GM21576 (cell line): ENCODE measurements at regions not wholly inside any gene's neighbourhood (a gene's known extent, or its start where the extent isn't known, plus 50 kb on each side); places are given as distances from the start of the nearest gene placed in this dataset.

ENCODE experiments used
- ATAC-seq: cut with Tn5 transposase; IDR thresholded peaks from one replicate; pipeline ENCODE4 v1.9.1; 2021; ENCODE audit warnings: mild to moderate bottlenecking, moderate library complexity; ENCODE audit not compliant: unreplicated experiment

GRCh38 chr1:232110281-232111090 lies 483.9 kb downstream of the DISC1 start:
- no peak for ATAC-seq

GRCh38 chr1:232109391-232109790 lies 482.8 kb downstream of the DISC1 start:
- no peak for ATAC-seq

DNA sequence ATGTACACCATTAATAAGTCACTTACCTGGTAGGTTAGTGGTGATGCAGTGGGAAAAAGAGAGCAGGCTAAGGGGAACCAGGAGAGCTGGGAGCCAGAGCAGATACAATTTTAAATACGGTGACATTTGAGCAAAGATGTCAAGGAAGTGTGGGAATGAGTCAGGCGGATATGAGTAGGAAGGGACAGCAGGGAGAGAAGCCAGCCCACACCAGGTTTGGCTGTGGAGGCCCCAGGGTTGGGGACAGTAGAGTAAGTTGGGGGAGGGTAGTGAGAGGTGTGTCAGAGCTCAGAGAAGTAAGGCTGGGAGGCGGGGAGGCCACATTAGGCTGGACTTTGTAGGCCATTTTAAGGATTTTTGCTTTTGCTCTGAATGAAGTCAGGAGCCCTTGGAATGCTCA lies 482.0 kb downstream of the DISC1 start:
- ATAC-seq, result no peak

DNA sequence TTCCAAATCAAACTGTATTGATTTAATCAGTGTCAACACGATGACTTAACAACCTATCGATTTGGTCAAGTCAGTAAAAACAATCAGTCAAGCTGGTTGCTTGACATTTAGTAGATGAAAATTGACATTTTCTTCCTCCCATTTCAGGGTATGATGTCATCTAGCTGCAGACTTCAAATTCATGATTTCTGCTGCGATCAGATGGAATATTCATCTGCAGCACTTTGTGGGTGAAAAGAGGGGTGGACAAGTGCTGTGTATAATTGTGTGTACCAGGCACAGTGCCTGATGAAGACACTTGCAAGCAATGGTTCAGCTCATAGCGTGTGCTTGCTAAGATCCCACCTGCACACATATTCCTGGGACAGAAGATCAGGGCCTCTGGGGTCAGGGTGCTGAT lies 479.8 kb downstream of the DISC1 start:
- no peak for ATAC-seq

DNA sequence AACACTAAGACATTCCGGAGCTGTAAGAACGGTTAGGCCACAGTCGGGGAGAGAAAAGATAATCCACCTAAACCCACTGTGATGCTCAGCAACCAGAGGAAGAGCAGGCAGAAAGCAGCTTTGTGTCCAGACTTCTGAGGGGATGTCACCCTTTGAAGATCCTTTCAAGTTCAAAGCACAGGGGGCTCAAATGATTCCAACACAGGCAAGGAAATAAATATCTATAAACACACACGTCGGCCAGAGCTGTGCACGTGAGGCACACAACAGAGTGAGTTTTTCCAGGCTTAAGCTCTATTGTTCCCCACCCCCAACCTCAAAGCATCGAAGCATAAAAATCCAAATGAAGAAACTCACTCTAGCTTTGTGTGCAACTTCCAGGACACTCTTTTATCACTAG lies 479.0 kb downstream of the DISC1 start:
- no peak for ATAC-seq

GRCh38 chr1:232101231-232101630 lies 474.6 kb downstream of the DISC1 start:
- no peak for ATAC-seq

- ATAC-seq, result no peak
Measured at GRCh38 chr1:232096751-232097150, 470.2 kb downstream of the DISC1 start.
